Anterior cingulate cortex (tissue), 58 donors: ENCODE measurements at regions not wholly inside any gene's neighbourhood (a gene's known extent, or its start where the extent isn't known, plus 50 kb on each side); places are given as distances from the start of the nearest gene placed in this dataset.
A peak's percentile ranks its signal among the peaks of the same experiment; 100 is the strongest.

Source experiments
- DNase-seq, 58 donors: peaks; one replicate each; lab custom pipeline; 2025; lab: John Stamatoyannopoulos, UW

DNA sequence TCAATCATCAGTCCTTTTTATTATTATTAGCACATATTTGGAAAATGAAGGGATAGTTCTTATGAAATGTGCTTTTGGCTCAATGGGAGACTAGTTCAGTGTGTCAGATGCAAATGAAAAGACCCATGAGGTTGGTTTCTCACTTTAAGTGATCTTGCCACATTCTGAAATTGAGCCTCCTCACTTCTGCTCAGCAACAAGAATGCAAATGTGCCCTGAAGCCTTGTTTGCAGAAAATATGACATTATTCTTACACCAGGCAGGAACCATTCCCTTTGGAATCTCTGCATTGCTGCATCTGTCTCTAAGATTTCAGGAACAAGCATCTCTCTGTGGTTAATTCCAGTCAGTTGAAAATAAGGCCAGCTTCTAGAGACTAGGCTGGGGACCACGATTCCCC lies 186.1 kb upstream of the PLPP4 start:
- DNase-seq = no peak

GRCh38 chr10:120271696-120272095 lies 185.3 kb upstream of the PLPP4 start:
- no peak for DNase-seq

DNA sequence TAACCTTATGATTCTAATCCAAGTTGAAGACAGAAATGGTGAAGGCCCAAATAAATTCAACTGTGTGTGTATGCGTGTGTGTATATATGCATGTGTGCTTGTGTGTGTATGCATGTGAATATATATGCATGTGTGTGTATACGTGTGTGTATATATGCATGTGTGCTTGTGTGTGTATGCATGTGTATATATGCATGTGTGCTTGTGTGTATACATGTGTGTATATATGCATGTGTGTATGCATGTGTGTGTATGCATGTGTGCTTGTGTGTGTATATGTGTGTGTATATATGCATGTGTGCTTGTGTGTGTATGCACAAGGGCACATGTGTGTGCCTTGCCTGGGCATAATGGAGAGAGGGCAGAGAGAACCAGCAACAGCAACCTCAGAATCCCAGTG lies 184.7 kb upstream of the PLPP4 start:
- DNase-seq = no peak

DNA sequence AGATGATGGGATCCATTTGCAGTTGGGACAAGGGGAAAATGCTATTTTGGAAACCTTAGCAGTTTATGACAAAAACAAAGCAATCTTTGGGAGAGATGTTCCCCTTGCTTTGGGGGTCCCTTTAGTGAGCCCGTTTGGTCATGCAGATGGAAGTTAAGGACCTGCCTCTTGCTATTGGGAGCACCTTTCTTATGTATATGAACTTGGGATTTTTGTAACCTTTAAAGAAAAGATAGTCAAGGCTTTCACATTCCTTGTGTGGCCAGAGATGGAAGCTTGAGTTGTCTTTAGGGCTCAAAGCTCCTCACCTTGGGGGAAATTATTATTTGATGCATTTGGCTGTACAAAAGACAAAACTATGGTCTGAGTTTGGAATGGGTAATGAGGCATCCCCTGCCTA lies 179.0 kb upstream of the PLPP4 start:
- DNase-seq = no peak

- DNase-seq = no peak
Measured at GRCh38 chr10:120279196-120279595, 177.8 kb upstream of the PLPP4 start.

DNA sequence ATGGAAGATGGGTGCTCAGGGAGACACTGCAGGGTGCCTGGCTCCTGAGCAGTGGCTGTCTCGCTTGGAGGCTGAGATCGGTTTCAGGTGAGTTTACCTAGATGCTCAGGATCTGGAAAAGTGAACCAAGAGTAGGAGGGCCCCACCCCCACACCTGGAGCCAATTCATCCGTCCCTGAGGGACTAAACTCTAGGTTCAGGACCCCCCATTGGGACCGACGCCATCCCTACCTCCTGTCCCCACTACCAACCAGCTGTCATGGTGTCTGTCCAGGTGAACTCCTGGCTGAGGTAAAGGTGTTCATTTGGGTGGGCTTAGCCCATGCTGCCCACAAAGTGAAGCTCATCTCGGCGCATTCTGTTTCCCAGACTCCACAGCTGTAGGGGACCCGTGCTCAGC lies 174.6 kb upstream of the PLPP4 start:
- no peak for DNase-seq

- no peak for DNase-seq
Measured at GRCh38 chr10:120282846-120283492, 174.1 kb upstream of the PLPP4 start.

GRCh38 chr10:120285408-120285807 lies 171.6 kb upstream of the PLPP4 start:
- DNase-seq = no peak

GRCh38 chr10:120286280-120286679 lies 170.7 kb upstream of the PLPP4 start:
- no peak for DNase-seq

GRCh38 chr10:120300513-120300912 lies 156.5 kb upstream of the PLPP4 start:
- no peak for DNase-seq

- DNase-seq = no peak
Measured at GRCh38 chr10:120308589-120308988, 148.4 kb upstream of the PLPP4 start.

DNA sequence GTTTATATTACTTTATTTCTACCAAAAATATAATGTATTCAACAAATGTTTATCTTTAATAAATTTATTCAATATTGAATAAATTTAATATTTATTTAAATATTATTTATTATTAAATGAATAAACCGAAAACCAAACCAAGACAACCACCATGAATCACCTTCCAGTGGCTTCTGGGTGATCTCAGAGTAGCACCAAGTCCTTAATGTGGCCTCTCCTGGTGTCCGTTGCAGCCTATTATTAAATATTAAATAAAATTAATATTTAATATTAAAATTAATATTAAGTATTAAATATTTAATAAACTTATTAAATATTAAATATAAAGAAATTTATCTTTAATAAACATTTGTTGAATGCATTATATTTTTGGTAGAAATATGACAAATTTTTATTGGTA lies 143.3 kb upstream of the PLPP4 start:
- DNase-seq = no peak

- DNase-seq = no peak
Measured at GRCh38 chr10:120314442-120314841, 142.6 kb upstream of the PLPP4 start.

- no peak for DNase-seq
Measured at GRCh38 chr10:120318862-120319261, 138.2 kb upstream of the PLPP4 start.

DNA sequence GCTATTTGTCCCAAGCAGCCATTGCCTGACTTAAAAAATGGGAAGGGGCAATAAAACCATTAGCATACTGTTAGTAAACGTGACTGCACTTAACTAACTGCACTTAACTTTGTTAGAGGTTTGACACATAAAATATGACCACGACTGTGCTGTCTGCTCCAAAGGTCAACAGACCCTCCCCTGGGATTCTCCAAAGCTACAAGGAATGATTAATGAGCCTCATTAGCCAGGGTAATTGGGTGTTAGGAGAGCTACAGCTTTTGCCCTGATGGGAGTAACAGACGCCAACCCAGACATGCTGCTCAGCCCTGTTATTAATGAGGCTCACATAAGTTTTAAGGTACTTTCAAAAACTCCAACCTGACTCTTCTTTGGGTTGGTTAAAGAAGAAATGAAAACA lies 129.4 kb upstream of the PLPP4 start:
- DNase-seq = no peak

- no peak for DNase-seq
Measured at GRCh38 chr10:120328647-120329046, 128.4 kb upstream of the PLPP4 start.

DNA sequence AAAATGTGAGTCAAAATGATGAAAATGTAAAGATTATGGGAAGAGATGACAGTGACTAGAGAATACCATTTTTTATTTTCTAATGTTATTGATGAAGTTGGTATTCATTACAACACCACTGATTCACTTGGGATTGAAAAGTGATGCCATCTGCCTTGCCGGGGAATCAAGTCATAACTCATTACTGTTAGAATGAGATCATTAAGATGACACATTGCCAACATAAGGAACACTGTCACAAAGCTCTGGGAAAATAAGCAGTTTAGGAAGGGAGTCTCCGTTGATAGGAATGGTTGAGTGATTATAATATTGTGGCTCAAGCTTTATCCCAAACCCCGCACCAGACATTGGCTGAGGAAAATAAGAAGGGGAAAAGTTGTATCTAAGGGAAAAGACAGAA lies 121.5 kb upstream of the PLPP4 start:
- no peak for DNase-seq

DNA sequence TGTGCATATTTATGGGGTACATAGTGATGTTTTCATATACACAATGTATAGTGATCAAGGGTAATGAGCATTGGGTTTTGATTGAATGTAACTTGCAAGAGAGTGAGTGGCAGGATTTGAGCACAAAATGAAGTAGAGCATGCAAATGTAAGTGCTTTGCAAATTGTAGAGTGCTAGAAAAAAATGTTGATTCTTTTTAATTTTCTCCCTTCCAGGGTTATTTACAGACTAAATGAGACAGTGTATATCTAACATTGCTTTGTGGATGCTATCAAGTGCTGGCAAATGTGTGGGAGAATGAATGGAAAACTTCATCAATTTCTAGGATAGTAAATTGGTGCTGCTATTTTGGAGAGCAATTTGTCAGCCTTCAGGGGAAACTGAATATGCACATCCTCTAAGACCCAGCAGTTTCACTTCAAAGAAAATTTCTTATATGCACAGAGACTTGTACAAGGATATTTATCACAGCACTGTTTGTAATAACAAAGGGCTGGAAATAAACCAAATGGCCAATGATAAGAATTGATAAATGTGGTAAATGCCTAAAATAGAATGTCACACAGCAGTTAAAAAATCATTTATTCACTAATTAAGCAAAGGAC lies 120.6 kb upstream of the PLPP4 start:
- DNase-seq = no peak

- peak in 6 of 58 donors; percentile 0 to 8 (median 2) for DNase-seq
Measured at GRCh38 chr10:120336911-120337540, 120.0 kb upstream of the PLPP4 start.

DNA sequence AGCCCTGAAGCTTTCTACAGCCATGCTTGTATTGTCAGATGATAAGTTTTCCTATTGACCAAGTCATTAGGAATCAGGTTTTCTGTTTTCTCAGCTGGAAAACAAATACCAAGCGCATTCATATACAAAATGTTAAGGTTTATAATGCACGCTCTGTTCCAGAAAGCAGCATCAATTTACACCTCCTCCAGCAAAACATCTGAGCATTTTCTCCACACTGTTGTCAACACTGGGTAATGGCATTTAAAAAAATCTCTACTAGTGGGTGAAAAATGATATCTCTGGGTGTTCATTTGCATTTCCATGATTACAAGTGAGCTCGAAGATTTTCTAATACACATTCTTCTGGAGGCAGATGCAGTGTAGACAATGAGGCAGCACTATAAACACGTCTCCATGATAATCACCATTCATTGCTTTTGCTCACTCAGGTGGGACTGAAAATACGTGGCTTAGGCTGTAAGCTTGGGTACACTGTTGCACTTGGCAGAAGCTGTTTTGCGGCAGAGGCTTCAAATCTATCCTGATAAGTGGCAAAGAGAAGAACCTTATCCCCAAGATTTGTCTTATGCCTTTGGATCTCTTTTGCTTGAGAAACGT lies 114.8 kb upstream of the PLPP4 start:
- no peak for DNase-seq

DNA sequence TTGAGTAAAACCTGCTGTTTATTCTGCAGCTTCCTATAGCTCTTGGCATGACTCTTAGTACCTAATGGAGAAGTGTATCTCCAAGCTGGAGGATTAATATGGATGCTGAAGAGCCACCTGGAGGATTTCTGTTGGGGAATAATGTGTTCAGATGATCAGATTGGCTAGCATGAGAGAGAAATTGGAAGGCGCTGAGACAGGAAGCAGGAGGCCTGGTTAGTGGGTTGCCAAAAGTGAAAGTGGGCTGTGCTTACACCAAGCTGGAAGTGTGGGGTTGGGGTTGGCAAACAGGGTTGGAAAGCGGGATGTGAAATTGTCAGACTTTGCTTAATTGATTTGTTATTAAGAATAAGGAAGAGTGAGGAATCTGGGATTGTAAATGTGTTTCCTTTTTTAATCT lies 111.8 kb upstream of the PLPP4 start:
- no peak for DNase-seq

DNA sequence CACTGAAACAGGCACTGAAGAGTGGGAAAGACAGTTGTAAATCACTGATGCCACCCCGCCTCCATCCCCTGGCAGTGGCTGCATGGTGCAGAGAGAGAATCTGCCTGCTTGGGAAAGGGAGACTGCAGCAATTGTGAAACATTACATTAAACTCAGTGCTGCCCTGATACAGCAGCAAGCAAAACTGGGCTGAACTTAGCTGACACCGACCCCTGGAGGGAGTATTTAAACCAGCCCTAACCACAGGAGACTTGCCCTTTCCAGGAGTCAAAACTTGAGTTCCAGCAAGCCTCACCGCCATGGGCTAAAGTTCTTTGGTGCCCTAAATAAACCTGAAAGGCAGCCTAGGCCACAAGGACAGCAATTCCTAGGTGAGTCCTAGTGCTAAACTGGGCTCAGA lies 109.4 kb upstream of the PLPP4 start:
- no peak for DNase-seq
